GM21381 (cell line): ENCODE measurements at regions not wholly inside any gene's neighbourhood (a gene's known extent, or its start where the extent isn't known, plus 50 kb on each side); places are given as distances from the start of the nearest gene placed in this dataset.

Experiments
- ATAC-seq: cut with Tn5 transposase; IDR thresholded peaks from one replicate; pipeline ENCODE4 v1.9.1; 2021; ENCODE audit warnings: mild to moderate bottlenecking, moderate library complexity; ENCODE audit not compliant: unreplicated experiment

DNA sequence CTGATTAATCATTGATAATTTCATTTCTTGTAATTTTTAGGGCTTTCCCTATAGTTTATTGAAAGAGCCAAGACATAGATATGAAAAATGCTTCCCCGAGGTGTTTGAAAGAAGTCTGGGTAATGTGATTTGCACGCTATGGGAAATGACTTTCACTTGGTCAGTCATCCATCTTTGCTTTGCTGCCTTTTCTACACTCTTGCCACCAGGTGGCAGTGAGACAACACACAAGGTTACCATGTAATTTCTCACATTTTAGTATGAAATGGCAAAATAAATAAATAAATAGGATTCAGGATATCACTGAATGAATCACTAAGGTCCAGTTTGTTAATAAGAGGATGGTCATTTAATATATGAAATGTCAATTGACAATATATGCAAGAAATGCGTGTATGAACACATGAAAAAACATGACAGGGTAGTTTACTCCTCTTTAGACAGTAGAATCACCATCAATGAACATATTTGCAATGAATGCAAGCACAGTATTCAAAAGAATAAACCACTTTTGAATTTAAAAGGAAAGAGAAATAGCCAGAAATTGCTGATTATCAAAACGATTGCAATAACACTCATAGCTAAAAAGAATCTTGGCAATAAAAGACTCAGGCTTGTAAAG is 52.2 kb upstream of the KCNH7 start:
- ATAC-seq, result peak; percentile 72

DNA sequence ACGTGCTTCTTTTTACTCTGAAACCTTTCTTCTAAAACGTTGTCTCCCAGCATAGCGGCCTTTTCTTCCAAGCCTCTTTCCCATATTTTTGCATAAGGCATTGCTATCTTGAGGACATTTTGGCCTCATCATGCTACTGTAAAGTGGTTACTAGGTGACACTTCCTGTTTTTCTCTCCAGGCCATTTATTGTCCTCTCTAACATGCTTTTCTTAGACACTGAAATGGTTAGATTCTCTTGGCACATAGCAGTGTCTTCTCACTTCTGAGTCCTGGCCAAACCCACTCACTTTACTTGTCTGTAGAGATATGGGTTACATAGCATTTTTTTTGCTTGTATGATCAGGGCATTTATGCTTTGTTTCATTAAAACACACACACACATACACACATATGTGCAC is 50.1 kb upstream of the KCNH7 start:
- no peak for ATAC-seq
